ENCODE measurements at regions not wholly inside any gene's neighbourhood (a gene's known extent, or its start where the extent isn't known, plus 50 kb on each side); places are given as distances from the start of the nearest gene placed in this dataset.

- no peaks in the 10 kb centered on the region for H3K4me1 ChIP-seq (ENCODE audit: control insufficient read depth, insufficient read depth, low read length)
- WGBS, 2 experiments (ENCODE audit: extremely low coverage in 2 of 2, insufficient read length in 1 of 2): no CpG with 5 or more reads among the region's 1 CpG
- H2BK5ac ChIP-seq (ENCODE audit: low read depth, low read length, poor library complexity, severe bottlenecking): no peak overlapping the region
- no TSS peak for BruUV-seq (replicated peaks)
- DNase-seq (no peak), ATAC-seq (ENCODE audit: low read depth) (no peak)
- no peak overlapping the region for H2AK5ac ChIP-seq (ENCODE audit: low read depth, low read length)
- no peak overlapping the region for H3K9ac ChIP-seq (ENCODE audit: low read depth, low read length)
- TF ChIP-seq BHLHE40 (IDR thresholded peaks at IDR 0.05; ENCODE audit: low read depth, low read length) (no peak), MAZ (IDR thresholded peaks at IDR 0.05; ENCODE audit: borderline replicate concordance, low read depth, low read length) (no peak), FOS (IDR thresholded peaks at IDR 0.05; ENCODE audit: low read depth, low read length) (no peak), RFX5 (IDR thresholded peaks at IDR 0.05; ENCODE audit: low read depth, low read length) (no peak), RAD21 (IDR thresholded peaks at IDR 0.05; ENCODE audit: low read length) (no peak), USF2 (IDR thresholded peaks at IDR 0.05; ENCODE audit: low read depth, low read length) (no peak), MXI1 (IDR thresholded peaks at IDR 0.05; ENCODE audit: borderline replicate concordance, low read depth, low read length) (no peak), CEBPB (IDR thresholded peaks at IDR 0.05; ENCODE audit: low read depth, low read length) (no peak), ELK1 (IDR thresholded peaks at IDR 0.05; ENCODE audit: borderline replicate concordance, low read depth, low read length) (no peak), MAFK (IDR thresholded peaks at IDR 0.05; ENCODE audit: low read depth, low read length) (no peak), RCOR1 (IDR thresholded peaks at IDR 0.05; ENCODE audit: insufficient replicate concordance, low read length) (no peak), SMC3 (IDR thresholded peaks at IDR 0.05; ENCODE audit: low read depth, low read length) (no peak), NFE2L2 (IDR thresholded peaks at IDR 0.05; ENCODE audit: low read depth, low read length) (no peak), CTCF (conservative IDR thresholded peaks at IDR 0.05; ENCODE audit: low read depth, low read length) (no peak), CHD1 (IDR thresholded peaks at IDR 0.05; ENCODE audit: low read depth, low read length) (no peak), POLR2A (IDR thresholded peaks at IDR 0.05; ENCODE audit: low read depth, low read length) (no peak)
- H4K91ac ChIP-seq (ENCODE audit: insufficient read depth, low read depth, low read length): no peak overlapping the region
- H3K79me1 ChIP-seq (ENCODE audit: low read depth in 1 of 2, low read length in 2 of 2): no peaks in the 10 kb centered on the region
- no peak overlapping the region for H3K18ac ChIP-seq (ENCODE audit: low read depth, low read length)
- H4K8ac ChIP-seq (ENCODE audit: low read depth in 2 of 2, low read length in 2 of 2): no peak overlapping the region
- no peaks in the 10 kb centered on the region for H3K36me3 ChIP-seq (ENCODE audit: control insufficient read depth, insufficient read depth, low read length)
- ChIA-PET POLR2A (ENCODE audit: unreplicated experiment) (no interaction called here), CTCF (no interaction called here)
- H3K27ac ChIP-seq (ENCODE audit: insufficient read depth, low read length): no peak overlapping the region
- H2AK9ac ChIP-seq (replicated peaks; ENCODE audit: low read depth, low read length, poor library complexity): no peak overlapping the region
- no peaks in the 10 kb centered on the region for H3K27me3 ChIP-seq (ENCODE audit: control insufficient read depth, insufficient read depth, low read length)
- H3K23ac ChIP-seq (ENCODE audit: low read depth, low read length): no peak overlapping the region
- H3K9me3 ChIP-seq (ENCODE audit: control insufficient read depth, insufficient read depth, low read length): no peaks in the 10 kb centered on the region
- no peaks in the 10 kb centered on the region for H3K9me1 ChIP-seq (ENCODE audit: insufficient read depth, low read length)
- no peaks in the 10 kb centered on the region for H4K20me1 ChIP-seq (ENCODE audit: insufficient read depth, low read length)
- H4K5ac ChIP-seq (ENCODE audit: low read depth, low read length): no peak overlapping the region
- H2BK20ac ChIP-seq (ENCODE audit: low read depth, low read length): no peak overlapping the region
- dilution Hi-C loops (cut with HindIII; ENCODE audit: low sequenced_read_pairs, unreplicated experiment): no loop called here
- in situ Hi-C loops (cut with MboI; ENCODE audit: low sequenced_read_pairs): no loop called here
- no peak overlapping the region for H3K4me3 ChIP-seq (ENCODE audit: insufficient read depth, low read depth, low read length)
- no peak overlapping the region for H3K14ac ChIP-seq (replicated peaks; ENCODE audit: low read depth, low read length)
- H3K4ac ChIP-seq (ENCODE audit: low read depth, low read length): no peak overlapping the region
- no peak overlapping the region for H2BK15ac ChIP-seq (ENCODE audit: low read depth, low read length)
- H3K56ac ChIP-seq (ENCODE audit: extremely low read depth, insufficient read depth, low read length): no peak overlapping the region
- no peak overlapping the region for H2AFZ ChIP-seq (replicated peaks; ENCODE audit: low read length, poor library complexity)
- intact Hi-C loops (cut with micrococcal nuclease): no loop called here
- H3K4me2 ChIP-seq (ENCODE audit: low read depth, low read length): no peak overlapping the region
- no peak overlapping the region for H2BK120ac ChIP-seq (ENCODE audit: low read depth, low read length)
These were observed 1568.5 kb downstream of the FAM181B start for GRCh38 chr11:81165164-81165563.
